Stimulated activated CD8-positive, alpha-beta memory T cell treated with anti-CD3 and anti-CD28 coated beads, Interleukin-15, amount 100 ng/mL, for 4 hours (primary cell): ENCODE measurements at regions not wholly inside any gene's neighbourhood (a gene's known extent, or its start where the extent isn't known, plus 50 kb on each side); places are given as distances from the start of the nearest gene placed in this dataset.
"Not testable (repeated sequence)": the region's sequence is repeated elsewhere in the genome, so short reads cannot be mapped to it uniquely, and the experiment has no call there.

Experiments
- DNase-seq, 2 donors: peaks; one replicate each; pipeline ENCODE4 v3.0.0-alpha.2; 2020; ENCODE audit warnings: low read depth in 2 of 2

DNA sequence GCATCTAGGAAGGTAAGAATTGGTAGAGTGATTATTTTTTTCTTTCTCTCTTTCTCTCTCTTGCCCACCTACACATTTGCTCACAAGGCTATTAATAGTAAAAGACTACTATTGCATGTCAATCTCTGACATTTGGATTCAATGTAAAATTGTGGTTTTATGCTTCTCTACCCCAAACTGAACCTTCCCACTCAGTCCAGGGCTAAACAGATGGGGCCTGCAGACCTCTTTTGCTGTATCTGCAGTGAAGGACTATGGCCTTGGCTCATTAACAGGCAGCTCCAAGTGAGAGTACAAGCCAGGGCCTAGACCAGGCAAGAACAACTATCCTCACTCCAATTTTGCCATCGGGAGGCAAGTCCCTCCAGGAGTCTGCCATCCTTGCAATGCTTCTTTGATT is 68.3 kb upstream of the ARL4C start:
- DNase-seq, result no peak

DNA sequence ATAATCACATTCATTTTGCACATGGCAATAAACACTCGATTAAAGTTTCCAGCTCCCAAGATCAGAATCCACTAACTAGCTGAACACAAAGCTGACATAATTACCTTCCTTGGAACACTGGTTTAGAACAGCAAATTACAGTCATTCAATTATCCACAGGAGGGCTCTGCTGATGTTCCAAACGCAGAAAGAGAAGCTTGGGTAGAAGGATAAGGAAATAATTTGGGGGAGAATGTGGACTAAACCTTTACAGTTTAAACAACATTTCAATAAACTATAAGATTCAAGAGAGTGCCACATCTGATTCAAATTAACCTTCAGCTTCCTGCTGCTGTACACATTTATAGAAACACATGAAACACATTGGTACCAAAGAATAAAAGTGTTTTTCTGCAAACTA is 67.8 kb upstream of the ARL4C start:
- DNase-seq, result no peak

DNA sequence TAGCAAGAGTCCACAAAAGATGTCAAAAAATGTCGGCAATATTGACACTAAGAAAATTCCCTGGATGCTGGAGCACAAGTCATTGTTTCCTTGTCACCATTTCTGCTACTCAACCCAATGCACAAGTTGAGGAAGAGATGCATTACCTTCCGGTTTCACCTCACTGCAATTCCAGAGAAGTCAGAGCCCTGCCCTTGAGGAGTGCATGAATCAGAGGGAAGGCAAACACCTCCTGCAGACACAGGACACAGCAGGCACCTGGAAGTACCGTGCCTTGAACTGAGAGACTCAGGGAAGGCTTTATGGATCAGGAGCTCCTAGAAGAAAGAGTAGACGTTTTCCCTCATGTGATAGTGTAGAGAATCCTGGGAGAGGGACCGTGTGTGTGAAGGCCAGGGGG is 62.7 kb upstream of the ARL4C start:
- no peak for DNase-seq

DNA sequence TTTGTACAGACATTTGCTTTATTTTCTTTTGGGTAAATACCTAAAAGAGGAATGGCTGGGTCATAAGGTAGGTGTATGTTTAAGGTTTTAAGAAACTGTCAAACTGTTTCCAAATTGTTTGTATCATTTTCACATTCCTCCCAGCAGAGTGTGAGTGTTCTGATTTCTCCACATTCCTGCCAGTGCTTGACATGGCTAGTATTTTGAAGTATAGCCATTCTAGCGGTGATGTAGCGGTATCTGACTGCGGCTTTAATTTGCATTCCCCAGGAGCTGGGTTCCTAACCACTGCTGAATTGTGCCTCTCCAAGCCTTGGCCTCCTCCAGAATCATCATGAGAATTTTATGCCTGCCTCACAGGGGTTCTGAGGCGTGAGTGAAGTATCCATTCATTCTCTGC is 61.8 kb upstream of the ARL4C start:
- DNase-seq, result no peak

DNA sequence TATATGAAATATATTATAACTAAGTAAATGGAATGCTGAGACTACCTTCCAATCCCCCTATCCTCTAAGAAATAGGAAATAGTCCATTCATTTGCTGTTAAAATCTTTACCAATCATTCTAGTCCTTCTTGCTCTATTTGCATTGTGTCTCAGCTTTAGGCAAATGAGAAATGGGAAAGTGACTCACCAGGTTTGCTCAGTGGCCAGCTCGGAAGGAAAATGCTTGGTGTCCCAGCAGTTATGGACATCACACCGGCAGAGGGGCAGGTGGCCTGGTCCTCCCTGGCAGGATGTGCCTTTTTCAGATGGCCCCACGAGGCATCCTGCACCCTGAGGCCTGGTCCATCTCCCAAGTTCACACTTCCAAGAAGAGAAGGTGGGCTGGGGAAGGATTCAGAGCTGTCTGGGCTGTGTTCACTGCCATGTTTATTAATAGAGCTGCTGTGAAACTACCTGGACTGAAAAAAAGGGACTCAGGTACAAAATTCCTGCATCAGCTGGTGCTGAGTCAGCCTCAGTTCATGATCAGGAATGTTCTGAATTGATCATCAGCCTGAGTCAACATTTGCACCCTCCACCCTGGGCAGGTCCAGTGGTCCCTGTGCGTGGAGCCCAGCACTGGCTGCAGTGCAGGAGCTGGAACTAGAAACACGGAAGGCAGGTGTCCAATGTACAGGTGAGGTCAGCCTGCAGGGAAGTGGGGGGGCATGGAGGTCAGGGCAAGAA is 60.1 kb upstream of the ARL4C start:
- no peak for DNase-seq

DNA sequence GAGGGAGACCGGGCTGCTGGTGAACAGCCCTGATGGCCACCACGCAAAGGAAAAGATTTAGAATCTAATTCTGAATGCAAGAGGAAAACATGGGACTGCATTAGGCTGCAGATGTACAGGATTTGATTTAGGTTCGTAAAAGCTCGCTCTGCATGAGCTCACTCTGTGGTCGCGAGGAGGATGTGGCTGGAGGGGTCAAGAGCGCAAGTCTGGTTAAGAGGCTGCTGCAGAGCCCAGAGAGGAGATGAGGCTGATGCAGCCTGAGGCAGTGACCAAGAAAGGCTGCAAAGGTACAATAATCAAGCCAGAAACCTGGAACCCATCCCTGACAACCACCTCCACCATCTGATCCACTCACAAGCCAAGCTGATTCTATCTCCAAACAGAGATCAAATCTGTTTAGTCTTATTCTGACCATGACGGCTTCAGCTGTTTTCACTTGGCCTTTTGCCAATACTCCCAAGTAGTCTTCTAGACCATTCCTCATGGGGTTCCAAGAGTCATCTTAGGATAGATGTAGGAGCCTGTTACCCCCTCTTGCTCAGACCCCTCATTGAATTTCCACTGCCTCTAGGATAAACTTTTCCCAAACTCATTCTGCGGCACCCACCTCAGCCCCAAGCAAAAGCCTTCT is 58.9 kb upstream of the ARL4C start:
- DNase-seq, result peak; percentile 1 to 4

DNA sequence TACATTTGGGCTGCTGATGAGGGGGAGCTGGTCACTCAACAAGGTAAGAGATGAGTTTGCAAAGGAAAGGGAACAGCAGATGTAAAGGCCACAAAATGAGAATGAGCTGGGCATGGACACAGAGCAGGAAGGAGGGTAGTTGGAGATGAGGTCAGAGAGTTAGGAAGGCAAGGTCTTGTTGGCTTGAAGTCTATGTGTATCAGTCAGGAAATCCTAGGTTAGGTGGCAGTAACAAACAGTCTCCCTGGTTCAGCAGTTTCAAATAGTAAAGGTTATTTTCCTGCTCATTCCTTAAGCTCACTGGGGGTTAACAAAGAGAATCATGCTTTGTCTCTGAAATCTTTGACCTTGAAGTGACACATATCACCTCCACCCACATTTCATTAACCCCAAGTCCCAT is 58.3 kb upstream of the ARL4C start:
- no peak for DNase-seq

DNA sequence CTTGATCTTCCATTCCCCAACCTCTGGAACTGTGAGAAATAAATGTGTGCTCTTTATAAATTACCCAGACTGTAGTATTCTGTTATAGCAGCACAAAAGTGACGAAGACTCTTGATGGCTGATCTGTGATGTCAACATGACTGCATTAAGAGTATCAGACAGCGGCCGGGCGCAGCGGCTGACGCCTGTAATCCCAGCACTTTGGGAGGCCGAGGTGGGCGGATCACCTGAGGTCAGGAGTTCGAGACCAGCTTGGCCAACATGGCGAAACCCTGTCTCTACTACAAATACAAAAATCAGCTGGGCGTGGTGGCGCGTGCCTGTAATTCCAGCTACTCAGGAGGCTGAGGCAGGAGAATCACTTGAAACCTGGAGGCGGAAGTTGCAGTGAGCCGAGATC is 56.3 kb upstream of the ARL4C start:
- not testable (repeated sequence) for DNase-seq

DNA sequence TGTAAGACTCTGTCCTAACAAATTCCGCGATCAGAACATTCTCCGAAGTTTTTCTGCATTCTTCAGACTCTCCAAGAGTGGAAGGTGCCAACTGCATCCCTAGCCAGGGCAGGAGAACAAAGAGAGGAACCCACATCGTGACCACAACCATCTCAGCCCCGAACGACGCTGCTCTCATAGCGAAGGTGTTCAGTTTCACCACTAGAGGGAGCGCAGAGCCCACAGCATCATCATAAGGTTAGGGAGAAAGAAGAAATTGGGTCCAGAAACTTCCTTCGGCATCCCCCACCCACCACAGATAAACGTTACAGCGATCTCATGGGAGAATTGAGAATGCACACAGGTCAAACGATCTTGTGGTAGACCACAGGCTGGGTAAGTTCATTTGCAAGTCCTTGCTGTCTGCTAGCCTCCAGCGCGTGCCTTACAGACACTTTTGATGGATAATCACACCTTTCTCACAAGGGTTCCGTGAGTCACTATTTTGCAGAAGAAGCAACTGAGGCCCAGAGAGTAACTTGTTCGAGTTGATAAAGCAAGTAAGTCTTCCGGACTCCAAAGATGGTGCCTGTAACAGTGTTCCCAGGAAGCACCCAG is 53.7 kb upstream of the ARL4C start:
- peak; percentile 8 to 11 for DNase-seq

DNA sequence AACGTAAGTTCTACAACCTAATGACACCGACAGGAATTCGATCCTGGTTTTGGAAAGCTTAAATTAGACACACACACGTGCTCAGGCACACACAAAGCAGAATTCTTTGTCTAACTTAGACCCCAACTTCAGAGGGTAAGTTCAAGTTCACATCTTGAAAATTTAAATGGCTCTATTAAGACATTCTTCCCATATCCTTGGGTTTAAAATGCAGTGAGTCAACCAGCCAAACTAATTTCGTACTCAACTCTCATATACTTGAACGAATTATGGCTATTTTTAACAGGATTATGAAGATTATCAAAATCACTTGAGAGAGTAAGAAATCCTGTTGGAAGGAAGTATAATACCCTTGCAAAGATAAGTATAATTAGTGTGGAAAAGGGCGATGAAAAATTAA is 53.2 kb upstream of the ARL4C start:
- DNase-seq, result no peak

DNA sequence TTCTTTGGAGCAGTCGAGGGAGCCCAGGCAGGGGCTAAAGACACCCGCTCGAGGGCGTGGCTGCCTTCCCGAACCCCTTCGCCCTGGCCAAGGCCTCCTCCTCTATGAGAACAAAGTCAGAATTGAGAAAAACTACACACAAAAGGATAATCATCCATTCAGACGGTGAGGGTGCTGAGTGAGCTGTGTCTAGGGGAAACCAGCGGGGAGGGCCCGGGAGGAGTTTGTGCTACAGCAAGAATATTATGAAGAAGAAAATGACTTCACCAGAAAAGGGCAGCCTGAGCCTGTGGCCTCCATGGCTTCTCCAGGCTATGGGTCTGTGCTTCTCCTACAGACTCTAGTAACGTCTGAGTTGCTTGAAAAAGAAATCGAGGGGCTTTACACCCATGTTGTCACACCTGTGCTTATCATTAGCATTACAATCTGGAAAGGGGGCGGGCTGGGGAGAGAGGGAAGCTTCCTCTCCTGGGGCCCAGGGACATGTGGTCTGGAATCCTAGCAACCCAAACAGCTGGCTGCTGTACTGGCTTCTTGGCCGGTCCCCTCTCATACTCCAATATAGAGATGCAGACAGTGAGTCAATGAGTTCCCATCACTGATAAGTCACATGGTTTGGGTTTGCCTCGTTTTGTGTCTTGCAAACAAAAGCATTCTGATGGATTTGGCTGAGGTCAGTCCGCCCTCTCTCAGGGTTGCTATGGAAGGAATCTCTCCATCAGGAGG is 52.0 kb upstream of the ARL4C start:
- DNase-seq, result no peak

DNA sequence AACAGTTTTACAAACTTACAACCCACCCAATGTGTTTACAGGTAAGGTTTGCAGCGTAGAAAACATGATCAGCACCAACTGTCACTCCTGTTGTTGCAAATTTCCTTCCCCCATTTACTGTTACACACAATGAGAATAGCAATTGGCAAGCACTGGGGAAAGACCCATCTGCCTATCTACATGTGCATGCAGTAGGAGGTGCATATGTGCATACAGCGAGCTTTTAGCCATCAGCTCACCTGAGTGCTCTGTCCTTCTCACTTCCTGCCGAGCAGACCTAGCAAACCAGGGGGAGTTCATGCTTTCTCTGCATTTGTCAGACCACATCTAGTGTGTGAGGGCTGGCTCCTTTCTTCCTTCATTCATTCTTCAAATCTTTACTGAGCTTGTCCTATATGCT is 49.9 kb upstream of the ARL4C start:
- no peak for DNase-seq
